Stimulated activated naive B cell treated with anti-CD40 and anti-IgM and Interleukin-4, amounts not matched to agents 10 μg/mL and 1 μg/mL and 100 μg/mL, for 72 hours (primary cell): ENCODE measurements at regions not wholly inside any gene's neighbourhood (a gene's known extent, or its start where the extent isn't known, plus 50 kb on each side); places are given as distances from the start of the nearest gene placed in this dataset.

ENCODE experiments used
- ATAC-seq, 2 donors: fragments of 150-1000 bp; cut with Tn5 transposase; replicated peaks; 2 replicates each; pipeline ENCODE4 v1.10.0; 2021; ENCODE audit warnings: moderate library complexity in 1 of 2
- DNase-seq: peaks from one replicate; pipeline ENCODE4 v3.0.0; 2021
- H3K27ac Mint-ChIP-seq: one replicate; pipeline ENCODE4 v1.8.0; 2022; ENCODE audit warnings: mild to moderate bottlenecking, mixed read lengths
- H3K27me3 Mint-ChIP-seq, 2 donors: one replicate each; pipeline ENCODE4 v1.8.0; 2022; ENCODE audit warnings: mixed read lengths in 2 of 2
- H3K36me3 Mint-ChIP-seq, 2 donors: one replicate each; pipeline ENCODE4 v1.8.0; 2022; ENCODE audit warnings: mixed read lengths in 2 of 2, mild to moderate bottlenecking in 1 of 2
- H3K4me1 Mint-ChIP-seq, 2 donors: one replicate each; pipeline ENCODE4 v1.8.0; 2022; ENCODE audit warnings: mixed read lengths in 2 of 2, mild to moderate bottlenecking in 1 of 2
- H3K4me3 Mint-ChIP-seq, 2 donors: one replicate each; pipeline ENCODE4 v1.8.0; 2022; ENCODE audit warnings: mild to moderate bottlenecking in 2 of 2, mixed read lengths in 2 of 2, moderate library complexity in 1 of 2
- H3K9me3 Mint-ChIP-seq, 2 donors: one replicate each; pipeline ENCODE4 v1.8.0; 2022; ENCODE audit warnings: mixed read lengths in 2 of 2, mild to moderate bottlenecking in 1 of 2

DNA sequence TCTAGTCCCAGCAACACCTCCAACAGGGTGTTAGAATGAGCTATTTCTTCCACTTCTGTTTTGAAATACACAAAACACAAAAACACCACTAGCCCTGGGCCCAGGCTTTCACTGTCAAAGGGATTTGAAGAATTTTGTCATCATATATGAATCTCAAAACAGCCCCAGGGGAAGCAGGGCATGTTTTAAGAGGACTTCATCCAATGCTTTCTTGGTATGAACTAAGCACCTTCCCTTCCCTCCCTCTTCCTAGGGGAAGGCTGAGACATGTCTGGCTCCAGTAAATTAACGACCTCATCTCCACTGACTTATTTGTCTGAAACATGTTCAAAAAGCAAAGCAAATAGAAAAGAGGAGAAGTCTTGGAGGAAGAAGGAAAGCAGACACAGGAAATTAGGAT, 75.7 kb upstream of the INCENP start:
- H3K9me3 Mint-ChIP-seq: no peaks in the 10 kb centered on the region
- no peak for ATAC-seq
- no peaks in the 10 kb centered on the region for H3K36me3 Mint-ChIP-seq
- no peak overlapping the region for H3K27ac Mint-ChIP-seq
- H3K4me1 Mint-ChIP-seq: peaks cover 9% of the 10 kb centered on the region in 2 donors
- DNase-seq: no peak
- no peak overlapping the region for H3K4me3 Mint-ChIP-seq
- H3K27me3 Mint-ChIP-seq: peaks cover 17 to 23% of the 10 kb centered on the region in 2 donors

DNA sequence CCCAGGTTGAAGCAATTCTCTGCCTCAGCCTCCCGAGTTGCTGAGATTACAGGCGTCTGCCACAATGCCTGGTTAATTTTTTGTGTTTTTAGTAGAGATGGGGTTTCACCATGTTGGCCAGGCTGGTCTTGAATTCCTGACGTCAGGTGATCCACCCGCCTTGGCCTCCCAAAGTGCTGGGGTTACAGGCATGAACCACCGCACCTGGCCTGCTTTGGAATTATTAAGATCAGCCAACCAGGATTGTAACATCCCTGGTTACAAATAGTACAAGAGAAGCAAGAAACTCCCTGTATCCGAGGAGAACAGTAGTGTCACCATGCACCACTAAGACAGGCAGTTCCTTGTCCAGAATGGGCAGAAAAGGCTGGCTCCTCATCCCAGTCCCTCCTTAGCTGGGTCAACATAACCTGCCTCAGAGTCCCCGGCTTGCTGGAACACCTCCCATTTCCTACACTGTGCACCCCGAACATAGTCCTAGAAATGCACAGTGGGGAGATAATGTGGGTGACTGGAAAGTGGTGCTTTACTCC, 77.2 kb upstream of the INCENP start:
- Mint-ChIP-seq H3K36me3 (no peaks in the 10 kb centered on the region), H3K4me1 (peaks cover 16 to 21% of the 10 kb centered on the region in 2 donors), H3K27me3 (peaks cover 11 to 15% of the 10 kb centered on the region in 2 donors), H3K4me3 (no peak overlapping the region), H3K9me3 (no peaks in the 10 kb centered on the region), H3K27ac (no peak overlapping the region)
- ATAC-seq: no peak
- DNase-seq: no peak

DNA sequence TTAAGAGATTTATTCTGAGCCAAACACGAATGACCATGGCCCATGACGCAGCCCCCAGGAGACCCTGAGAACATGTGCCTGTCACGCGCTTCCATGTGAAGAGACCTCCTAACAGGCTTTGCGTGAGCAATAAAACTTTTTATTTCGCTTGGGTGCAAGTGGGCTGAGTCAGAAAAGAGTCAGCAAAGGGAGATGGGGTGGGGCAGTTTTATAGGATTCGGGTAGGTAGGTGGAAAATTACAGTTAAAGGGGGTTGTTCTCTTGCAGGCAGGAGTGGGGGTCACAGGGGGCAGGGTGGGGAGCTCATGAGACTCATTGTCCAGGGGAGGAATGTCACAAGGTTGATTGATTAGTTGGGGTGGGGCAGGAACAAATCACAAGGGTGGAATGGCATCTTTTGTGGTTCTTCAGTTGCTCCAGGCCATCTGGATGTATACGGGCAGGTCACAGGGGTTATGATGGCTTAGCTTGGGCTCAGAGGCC, 77.2 kb upstream of the FTH1 start:
- peaks cover 20 to 26% of the 10 kb centered on the region in 2 donors for H3K4me1 Mint-ChIP-seq
- H3K36me3 Mint-ChIP-seq: no peaks in the 10 kb centered on the region
- no peak overlapping the region for H3K4me3 Mint-ChIP-seq
- H3K9me3 Mint-ChIP-seq: no peaks in the 10 kb centered on the region
- DNase-seq (no peak), ATAC-seq (no peak)
- peaks cover 9 to 14% of the 10 kb centered on the region in 2 donors for H3K27me3 Mint-ChIP-seq
- H3K27ac Mint-ChIP-seq: no peak overlapping the region

DNA sequence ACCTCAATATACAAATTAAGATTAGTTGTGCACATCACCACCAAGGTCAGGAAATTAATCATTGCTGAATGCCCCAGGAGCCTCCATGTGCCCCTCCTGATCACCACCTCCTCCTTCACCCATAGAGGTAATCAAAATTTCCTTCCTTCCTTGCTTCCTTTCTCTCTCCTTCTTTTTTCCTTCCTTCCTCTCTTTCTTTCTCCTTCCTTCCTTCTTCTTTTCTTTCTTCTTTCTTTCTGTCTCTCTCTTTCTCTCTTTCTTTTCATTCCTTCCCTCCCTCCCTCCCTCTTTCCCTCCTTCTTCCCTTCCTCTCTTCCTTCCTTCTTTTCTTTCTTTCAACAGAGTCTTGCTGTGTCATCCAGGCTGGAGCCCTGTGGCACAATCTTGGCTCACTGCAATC, 67.9 kb upstream of the FTH1 start:
- Mint-ChIP-seq H3K4me1 (peaks cover 7 to 8% of the 10 kb centered on the region in 2 donors), H3K36me3 (peaks cover 4 to 5% of the 10 kb centered on the region in 2 donors), H3K9me3 (peaks cover 0 to 6% of the 10 kb centered on the region in 2 donors), H3K27ac (no peak overlapping the region), H3K4me3 (no peak overlapping the region), H3K27me3 (peaks cover 0 to 2% of the 10 kb centered on the region in 2 donors)
- DNase-seq (no peak), ATAC-seq (no peak)

DNA sequence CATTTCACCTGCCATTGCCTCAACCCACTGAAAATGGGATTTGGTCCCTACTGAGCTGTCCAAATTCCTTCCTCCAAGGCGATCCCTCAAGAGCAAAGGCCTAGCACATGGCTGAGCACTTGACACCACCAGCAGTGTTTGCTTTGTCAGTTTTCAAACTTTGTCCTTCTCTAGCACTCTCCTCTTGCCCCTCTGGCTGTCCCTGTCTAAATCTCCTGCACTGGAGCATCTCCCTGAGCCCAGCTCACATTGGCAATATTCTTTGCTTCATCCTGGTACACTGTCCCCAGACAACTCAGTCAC, 66.6 kb upstream of the FTH1 start:
- Mint-ChIP-seq H3K4me3 (no peak overlapping the region), H3K4me1 (peaks cover 7 to 8% of the 10 kb centered on the region in 2 donors), H3K36me3 (peaks cover 4 to 5% of the 10 kb centered on the region in 2 donors), H3K27ac (no peak overlapping the region), H3K27me3 (peaks cover 0 to 4% of the 10 kb centered on the region in 2 donors), H3K9me3 (peaks cover 0 to 6% of the 10 kb centered on the region in 2 donors)
- DNase-seq (no peak), ATAC-seq (no peak)

DNA sequence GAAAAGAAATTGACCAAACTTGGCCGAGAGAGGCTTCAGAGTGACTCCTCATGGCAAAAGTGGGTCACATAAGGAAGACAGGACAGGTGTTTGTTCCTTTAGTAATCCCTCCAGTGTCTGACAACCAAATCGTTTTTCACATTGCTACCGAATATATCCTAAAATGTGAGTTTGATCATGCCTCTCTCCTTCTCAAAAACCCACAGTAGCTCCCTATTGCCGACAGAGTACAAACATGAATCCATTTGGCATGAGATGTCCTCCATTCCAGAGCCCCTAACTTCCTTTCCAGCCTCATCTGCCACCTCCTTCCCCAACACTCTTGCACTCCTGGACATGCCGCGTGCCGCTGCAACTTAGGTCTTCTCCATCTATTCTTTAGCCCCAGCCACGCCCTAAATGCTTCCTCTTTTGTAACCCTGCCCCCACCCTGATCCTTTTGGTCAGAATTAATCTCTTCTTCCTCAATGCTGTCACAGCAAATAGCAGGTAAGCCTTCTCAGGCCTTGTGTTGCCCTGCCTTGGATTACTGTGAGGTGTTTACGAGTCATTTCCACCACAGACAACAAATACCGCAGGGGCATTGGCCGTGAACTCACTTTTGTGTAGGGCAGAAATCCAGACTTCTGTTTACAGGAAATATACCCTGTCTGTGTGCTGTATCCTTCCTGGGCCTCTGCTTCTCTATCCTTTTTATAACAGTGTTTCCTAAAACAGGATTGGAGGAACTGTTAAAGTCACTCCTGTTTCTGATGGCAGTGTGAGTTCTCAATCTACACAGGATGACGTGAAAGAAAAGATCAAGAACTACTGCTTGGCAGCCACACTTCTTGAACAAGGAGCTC, 66.0 kb upstream of the FTH1 start:
- Mint-ChIP-seq H3K4me1 (peaks cover 7 to 8% of the 10 kb centered on the region in 2 donors), H3K4me3 (no peak overlapping the region), H3K27ac (no peak overlapping the region), H3K27me3 (peaks cover 0 to 4% of the 10 kb centered on the region in 2 donors), H3K36me3 (peaks cover 4 to 5% of the 10 kb centered on the region in 2 donors), H3K9me3 (peaks cover 0 to 6% of the 10 kb centered on the region in 2 donors)
- ATAC-seq (no peak), DNase-seq (no peak)

DNA sequence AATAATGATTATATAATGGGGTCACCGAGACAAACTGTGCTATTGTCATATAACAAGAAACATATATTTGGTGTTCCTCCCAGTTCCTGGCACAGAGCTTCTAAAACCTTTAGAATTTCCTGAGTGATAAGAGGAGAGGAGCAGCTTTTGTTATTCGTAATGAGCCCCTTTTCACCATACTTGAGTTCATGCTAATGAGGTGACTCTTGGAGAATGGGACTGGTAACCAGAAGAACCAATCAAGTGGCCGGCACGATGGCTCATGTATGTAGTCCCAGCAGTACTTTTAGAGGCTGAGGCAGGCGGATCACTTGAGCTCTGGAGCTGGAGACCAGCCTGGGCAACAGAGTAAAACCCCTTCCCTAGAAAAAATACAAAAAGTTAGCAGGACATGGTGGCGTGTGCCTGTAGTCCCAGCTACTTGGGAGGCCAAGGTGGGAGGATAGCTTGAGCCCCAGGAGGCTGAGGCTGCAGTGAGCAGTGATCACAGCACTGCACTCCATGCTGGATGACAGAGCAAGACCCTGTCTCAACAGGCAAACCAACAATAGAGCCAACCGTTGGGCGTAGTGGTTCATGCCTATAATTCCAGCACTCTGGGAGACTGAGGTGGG, 62.7 kb upstream of the FTH1 start:
- Mint-ChIP-seq H3K27me3 (peaks cover 0 to 4% of the 10 kb centered on the region in 2 donors), H3K27ac (no peak overlapping the region), H3K4me1 (peaks cover 15 to 17% of the 10 kb centered on the region in 2 donors), H3K4me3 (no peak overlapping the region), H3K36me3 (peaks cover 4 to 5% of the 10 kb centered on the region in 2 donors), H3K9me3 (peaks cover 0 to 6% of the 10 kb centered on the region in 2 donors)
- DNase-seq (no peak), ATAC-seq (no peak)

DNA sequence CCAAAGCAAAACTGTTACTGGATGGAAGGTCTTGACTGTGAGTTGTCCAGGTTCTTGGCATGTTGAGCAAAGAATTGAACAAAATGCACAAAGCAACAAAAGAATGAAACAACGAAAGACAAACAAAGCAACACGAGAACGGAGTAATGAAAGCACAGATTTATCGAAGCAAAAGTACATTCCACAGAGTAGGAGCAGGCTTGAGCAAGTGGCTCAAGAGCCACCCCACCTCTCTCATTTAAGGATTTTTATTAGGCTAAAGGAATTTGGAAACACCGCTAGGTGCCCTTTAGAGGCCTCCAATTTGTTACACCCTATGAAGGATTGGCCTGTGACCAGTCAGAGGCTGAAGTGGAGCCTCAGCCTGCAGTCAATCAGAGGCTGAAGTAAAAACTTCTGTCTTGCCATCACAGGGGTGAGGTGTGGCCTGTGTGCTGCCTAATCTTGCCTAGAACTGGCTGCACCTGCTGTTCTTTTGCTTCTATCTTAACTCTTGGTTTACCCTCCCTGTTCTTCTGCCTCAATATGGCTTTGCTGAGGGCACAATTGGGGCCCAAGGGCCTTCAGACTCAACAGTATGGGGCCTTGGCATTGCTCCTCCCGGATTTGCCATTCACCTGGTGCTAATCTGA, 59.4 kb upstream of the FTH1 start:
- Mint-ChIP-seq H3K4me3 (no peak overlapping the region), H3K27ac (peak overlapping the region; percentile 3), H3K9me3 (no peaks in the 10 kb centered on the region), H3K4me1 (peaks cover 13 to 15% of the 10 kb centered on the region in 2 donors), H3K27me3 (peaks cover 0 to 9% of the 10 kb centered on the region in 2 donors), H3K36me3 (no peaks in the 10 kb centered on the region)
- DNase-seq (no peak), ATAC-seq (no peak)

DNA sequence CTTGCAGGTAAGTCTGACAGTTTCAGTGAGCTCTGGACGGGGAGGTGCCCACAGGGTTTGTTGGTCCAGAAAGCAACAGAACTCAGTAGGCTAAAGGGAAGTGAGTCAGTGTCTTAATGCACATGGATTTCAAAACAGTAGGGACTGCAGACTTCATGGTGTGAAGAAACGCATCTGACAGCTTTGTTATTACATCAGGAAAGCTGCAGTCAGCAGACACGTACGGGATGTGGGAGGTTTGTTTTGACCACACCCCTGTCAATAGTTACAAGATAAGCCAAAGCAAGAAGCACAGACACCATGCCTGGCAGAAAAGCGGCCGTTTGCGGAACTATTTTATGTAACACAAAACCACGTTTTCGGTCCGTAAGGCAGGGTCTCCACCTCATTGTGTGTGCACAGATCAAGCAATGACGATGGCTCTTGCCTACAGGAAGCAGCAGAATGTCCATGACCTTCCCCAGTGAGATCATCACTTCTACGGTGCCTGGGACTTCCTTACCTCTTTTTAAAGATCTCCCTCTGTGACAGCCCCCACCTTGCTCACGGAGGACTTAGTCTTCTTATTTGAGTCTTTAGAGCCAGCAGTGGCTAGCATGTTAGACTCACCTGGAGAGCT, 58.2 kb upstream of the FTH1 start:
- Mint-ChIP-seq H3K27ac (peak overlapping the region; percentile 81), H3K4me3 (peak overlapping the region; percentile 51 to 52), H3K4me1 (peaks cover 13 to 15% of the 10 kb centered on the region in 2 donors), H3K36me3 (peaks cover 0 to 6% of the 10 kb centered on the region in 2 donors), H3K27me3 (peaks cover 0 to 9% of the 10 kb centered on the region in 2 donors), H3K9me3 (peaks cover 0 to 7% of the 10 kb centered on the region in 2 donors)
- DNase-seq (peak; percentile 51), ATAC-seq (peak; percentile 89 to 92)

DNA sequence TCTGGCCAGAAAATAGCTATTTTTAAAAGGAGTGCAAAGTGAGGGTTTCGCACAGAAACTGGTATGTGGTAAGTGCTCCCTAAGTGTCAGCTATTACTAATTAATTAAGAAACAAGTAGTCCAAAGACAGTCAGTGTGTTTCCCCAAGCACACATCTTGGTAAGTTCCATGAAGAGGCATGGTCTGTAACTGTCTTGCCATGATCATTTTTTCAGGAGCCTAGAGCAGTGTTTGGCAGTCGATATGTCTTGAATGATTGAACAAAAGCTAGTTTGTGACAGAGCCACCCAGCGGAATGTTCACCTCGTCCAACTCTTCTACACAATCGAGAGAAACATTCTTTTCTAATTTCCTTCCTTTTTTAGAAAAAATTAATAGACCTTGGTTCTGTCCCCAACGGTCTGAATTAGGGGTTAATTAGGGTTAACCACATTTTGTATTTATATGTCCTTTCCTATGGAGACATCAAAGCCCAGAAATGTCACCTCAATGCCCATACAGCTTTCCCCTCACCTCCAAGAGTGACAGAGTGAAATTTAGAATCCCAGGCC, 57.6 kb upstream of the FTH1 start:
- peak overlapping the region; percentile 51 to 52 for H3K4me3 Mint-ChIP-seq
- H3K27ac Mint-ChIP-seq: peak overlapping the region; percentile 81
- peaks cover 13 to 15% of the 10 kb centered on the region in 2 donors for H3K4me1 Mint-ChIP-seq
- DNase-seq: no peak
- H3K9me3 Mint-ChIP-seq: peaks cover 0 to 8% of the 10 kb centered on the region in 2 donors
- ATAC-seq: no peak
- H3K36me3 Mint-ChIP-seq: peaks cover 0 to 6% of the 10 kb centered on the region in 2 donors
- peaks cover 0 to 5% of the 10 kb centered on the region in 2 donors for H3K27me3 Mint-ChIP-seq

DNA sequence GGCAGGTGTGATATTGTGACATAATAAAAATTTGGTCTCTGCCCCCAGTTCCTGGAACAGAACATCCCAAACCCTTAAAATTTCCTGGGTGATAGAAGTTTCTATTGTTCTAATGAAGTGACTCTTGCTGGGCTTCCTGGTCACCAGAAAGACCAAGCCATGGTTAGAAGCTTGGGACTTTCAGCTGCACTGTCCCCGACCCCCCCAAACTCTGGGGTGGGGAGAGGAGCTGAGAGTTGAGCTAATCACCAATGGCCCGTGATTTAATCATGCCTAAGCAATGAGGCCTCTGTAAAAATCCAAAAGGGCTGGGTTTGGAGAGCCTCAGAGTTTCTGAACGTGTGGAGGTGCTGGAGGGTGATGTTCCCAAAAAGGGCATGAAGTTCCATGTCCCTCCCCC, 54.8 kb upstream of the FTH1 start:
- peaks cover 0 to 8% of the 10 kb centered on the region in 2 donors for H3K9me3 Mint-ChIP-seq
- H3K36me3 Mint-ChIP-seq: peaks cover 0 to 6% of the 10 kb centered on the region in 2 donors
- H3K4me3 Mint-ChIP-seq: no peak overlapping the region
- DNase-seq (no peak), ATAC-seq (no peak)
- H3K27ac Mint-ChIP-seq: no peak overlapping the region
- H3K27me3 Mint-ChIP-seq: peaks cover 0 to 5% of the 10 kb centered on the region in 2 donors
- peaks cover 17 to 25% of the 10 kb centered on the region in 2 donors for H3K4me1 Mint-ChIP-seq

DNA sequence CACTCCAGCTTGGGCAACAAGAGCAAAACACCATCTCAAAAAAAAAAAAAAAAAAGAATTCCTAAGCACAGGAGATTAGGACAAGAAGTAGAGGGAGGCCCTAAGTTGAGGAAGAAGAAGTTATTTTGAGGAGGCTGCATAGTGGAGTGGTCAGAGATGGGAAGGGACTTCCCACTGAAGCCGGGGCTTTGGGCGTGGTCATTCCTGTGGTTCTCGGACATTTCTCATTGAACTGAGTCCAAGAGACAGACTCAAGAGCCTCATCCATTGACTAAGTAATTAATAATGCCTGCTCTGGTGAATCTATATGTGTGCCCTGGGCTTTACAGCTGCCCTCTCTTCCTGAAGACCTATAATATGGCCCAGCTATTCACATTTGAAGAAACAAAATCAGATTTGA, 53.2 kb upstream of the FTH1 start:
- ATAC-seq (no peak), DNase-seq (no peak)
- H3K27ac Mint-ChIP-seq: no peak overlapping the region
- H3K4me1 Mint-ChIP-seq: peaks cover 13 to 21% of the 10 kb centered on the region in 2 donors
- peaks cover 0 to 6% of the 10 kb centered on the region in 2 donors for H3K36me3 Mint-ChIP-seq
- no peak overlapping the region for H3K4me3 Mint-ChIP-seq
- peaks cover 0 to 8% of the 10 kb centered on the region in 2 donors for H3K9me3 Mint-ChIP-seq
- peaks cover 0 to 5% of the 10 kb centered on the region in 2 donors for H3K27me3 Mint-ChIP-seq

DNA sequence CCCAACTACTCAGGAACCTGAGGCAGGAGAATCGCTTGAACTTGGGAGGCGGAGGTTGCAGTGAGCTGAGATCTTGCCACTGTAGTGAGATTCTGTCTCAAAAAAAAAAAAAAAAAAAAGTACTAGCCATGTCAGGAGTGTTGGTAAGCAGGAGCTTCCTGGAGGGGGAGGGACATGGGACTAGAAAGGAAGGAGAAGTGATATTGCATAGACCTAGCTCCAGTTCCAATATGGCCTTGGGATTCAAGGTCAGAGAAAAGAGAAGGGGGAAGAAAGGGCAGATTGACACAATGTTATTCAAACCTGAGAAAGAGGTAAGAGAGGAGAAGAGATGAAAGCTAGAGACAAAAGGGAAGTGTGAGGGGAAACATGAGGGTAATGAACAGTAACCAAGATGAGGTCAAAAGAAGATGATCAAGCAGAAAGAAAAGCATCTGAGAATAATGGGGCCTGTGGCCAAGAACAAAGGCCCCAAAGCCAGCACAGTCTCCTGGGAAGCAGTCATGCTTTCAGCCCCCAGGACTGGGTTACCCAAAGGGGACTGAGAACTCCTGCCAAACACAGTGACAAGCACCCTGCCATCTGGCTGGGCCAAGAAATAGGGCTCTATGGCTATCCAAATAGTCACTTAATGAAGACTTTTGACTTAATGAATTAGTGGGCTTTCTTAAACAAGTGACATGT, 51.7 kb upstream of the FTH1 start:
- H3K4me1 Mint-ChIP-seq: peaks cover 4 to 11% of the 10 kb centered on the region in 2 donors
- peaks cover 0 to 6% of the 10 kb centered on the region in 2 donors for H3K36me3 Mint-ChIP-seq
- DNase-seq: no peak
- H3K27me3 Mint-ChIP-seq: peaks cover 0 to 5% of the 10 kb centered on the region in 2 donors
- ATAC-seq: peak; percentile 90 to 93
- no peak overlapping the region for H3K4me3 Mint-ChIP-seq
- H3K27ac Mint-ChIP-seq: no peak overlapping the region
- H3K9me3 Mint-ChIP-seq: peaks cover 0 to 8% of the 10 kb centered on the region in 2 donors
